ENCODE measurements at regions not wholly inside any gene's neighbourhood (a gene's known extent, or its start where the extent isn't known, plus 50 kb on each side); places are given as distances from the start of the nearest gene placed in this dataset.

DNA sequence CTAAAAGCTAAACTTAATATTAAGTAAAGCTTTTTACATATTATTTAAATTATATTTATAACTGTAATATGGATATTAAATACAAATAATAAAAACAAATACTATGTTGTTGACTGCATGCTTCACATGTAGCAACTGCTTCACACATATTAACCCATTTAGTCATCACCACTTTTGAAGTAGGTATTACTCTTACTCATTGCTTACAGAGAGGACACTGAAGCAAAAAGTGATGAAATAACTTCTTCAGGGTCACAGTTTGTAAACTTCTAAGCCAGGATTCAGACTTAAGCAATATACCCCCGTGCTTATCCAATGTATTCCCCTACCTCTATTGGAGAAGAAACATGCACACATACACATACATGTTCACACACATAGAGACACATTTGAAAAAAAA lies 166.6 kb downstream of the DKK2 start:
- CTCF ChIA-PET: no interaction called here
- no peaks in the 10 kb centered on the region for H3K9me3 ChIP-seq (ENCODE audit: control insufficient read depth, insufficient read depth, low read depth, low read length)
- no peaks in the 10 kb centered on the region for H3K4me1 ChIP-seq (ENCODE audit: control insufficient read depth, insufficient read depth, low read length)
- POLR2A ChIA-PET: no interaction called here
- H3K36me3 ChIP-seq (ENCODE audit: control insufficient read depth in 2 of 2, insufficient read depth in 1 of 2, low read length in 2 of 2): no peaks in the 10 kb centered on the region
- no peak overlapping the region for H3K4me3 ChIP-seq (ENCODE audit: low read depth, low read length)
- TF ChIP-seq HOXD13 (CRISPR knock-in tag; IDR thresholded peaks at IDR 0.05; ENCODE audit: borderline replicate concordance) (no peak), SP3 (tag by site-specific recombination; IDR thresholded peaks at IDR 0.05) (no peak), ZNF677 (tag by site-specific recombination; IDR thresholded peaks at IDR 0.05) (no peak), GLI4 (tag by site-specific recombination; IDR thresholded peaks at IDR 0.05) (no peak), ZNF529 (tag by site-specific recombination; IDR thresholded peaks at IDR 0.05; ENCODE audit: insufficient replicate concordance) (no peak), GFI1B (tag by site-specific recombination; IDR thresholded peaks at IDR 0.05) (no peak), ZNF341 (tag by site-specific recombination; IDR thresholded peaks at IDR 0.05; ENCODE audit: low read depth) (no peak), ZNF747 (tag by site-specific recombination; IDR thresholded peaks at IDR 0.05) (no peak), ZNF132 (tag by site-specific recombination; IDR thresholded peaks at IDR 0.05; ENCODE audit: borderline replicate concordance) (no peak), ZNF24 (tag by site-specific recombination; IDR thresholded peaks at IDR 0.05) (no peak), ZNF184 (tag by site-specific recombination; IDR thresholded peaks at IDR 0.05) (no peak)
- TF ChIP-seq, protein P1, sequence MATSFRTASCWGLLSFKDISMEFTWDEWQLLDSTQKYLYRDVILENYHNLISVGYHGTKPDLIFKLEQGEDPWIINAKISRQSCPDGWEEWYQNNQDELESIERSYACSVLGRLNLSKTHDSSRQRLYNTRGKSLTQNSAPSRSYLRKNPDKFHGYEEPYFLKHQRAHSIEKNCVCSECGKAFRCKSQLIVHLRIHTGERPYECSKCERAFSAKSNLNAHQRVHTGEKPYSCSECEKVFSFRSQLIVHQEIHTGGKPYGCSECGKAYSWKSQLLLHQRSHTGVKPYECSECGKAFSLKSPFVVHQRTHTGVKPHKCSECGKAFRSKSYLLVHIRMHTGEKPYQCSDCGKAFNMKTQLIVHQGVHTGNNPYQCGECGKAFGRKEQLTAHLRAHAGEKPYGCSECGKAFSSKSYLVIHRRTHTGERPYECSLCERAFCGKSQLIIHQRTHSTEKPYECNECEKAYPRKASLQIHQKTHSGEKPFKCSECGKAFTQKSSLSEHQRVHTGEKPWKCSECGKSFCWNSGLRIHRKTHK (tag by site-specific recombination; IDR thresholded peaks at IDR 0.05): no peak
- no peak overlapping the region for H3K27ac ChIP-seq (ENCODE audit: extremely low read depth, low read depth, low read length)

- TF ChIP-seq ZNF292 (tag by site-specific recombination; IDR thresholded peaks at IDR 0.05; ENCODE audit: borderline replicate concordance, low read depth): no peak
- TF ChIP-seq WT1 (tag by site-specific recombination; IDR thresholded peaks at IDR 0.05): no peak
- TF ChIP-seq, protein P2, sequence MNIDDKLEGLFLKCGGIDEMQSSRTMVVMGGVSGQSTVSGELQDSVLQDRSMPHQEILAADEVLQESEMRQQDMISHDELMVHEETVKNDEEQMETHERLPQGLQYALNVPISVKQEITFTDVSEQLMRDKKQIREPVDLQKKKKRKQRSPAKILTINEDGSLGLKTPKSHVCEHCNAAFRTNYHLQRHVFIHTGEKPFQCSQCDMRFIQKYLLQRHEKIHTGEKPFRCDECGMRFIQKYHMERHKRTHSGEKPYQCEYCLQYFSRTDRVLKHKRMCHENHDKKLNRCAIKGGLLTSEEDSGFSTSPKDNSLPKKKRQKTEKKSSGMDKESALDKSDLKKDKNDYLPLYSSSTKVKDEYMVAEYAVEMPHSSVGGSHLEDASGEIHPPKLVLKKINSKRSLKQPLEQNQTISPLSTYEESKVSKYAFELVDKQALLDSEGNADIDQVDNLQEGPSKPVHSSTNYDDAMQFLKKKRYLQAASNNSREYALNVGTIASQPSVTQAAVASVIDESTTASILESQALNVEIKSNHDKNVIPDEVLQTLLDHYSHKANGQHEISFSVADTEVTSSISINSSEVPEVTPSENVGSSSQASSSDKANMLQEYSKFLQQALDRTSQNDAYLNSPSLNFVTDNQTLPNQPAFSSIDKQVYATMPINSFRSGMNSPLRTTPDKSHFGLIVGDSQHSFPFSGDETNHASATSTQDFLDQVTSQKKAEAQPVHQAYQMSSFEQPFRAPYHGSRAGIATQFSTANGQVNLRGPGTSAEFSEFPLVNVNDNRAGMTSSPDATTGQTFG (tag by site-specific recombination; IDR thresholded peaks at IDR 0.05; ENCODE audit: borderline replicate concordance): no peak
- TF ChIP-seq ZFP41 (tag by site-specific recombination; IDR thresholded peaks at IDR 0.05; ENCODE audit: borderline replicate concordance): no peak
- TF ChIP-seq ZNF639 (tag by site-specific recombination; IDR thresholded peaks at IDR 0.05): no peak
- TF ChIP-seq, protein P3, sequence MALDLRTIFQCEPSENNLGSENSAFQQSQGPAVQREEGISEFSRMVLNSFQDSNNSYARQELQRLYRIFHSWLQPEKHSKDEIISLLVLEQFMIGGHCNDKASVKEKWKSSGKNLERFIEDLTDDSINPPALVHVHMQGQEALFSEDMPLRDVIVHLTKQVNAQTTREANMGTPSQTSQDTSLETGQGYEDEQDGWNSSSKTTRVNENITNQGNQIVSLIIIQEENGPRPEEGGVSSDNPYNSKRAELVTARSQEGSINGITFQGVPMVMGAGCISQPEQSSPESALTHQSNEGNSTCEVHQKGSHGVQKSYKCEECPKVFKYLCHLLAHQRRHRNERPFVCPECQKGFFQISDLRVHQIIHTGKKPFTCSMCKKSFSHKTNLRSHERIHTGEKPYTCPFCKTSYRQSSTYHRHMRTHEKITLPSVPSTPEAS (tag by site-specific recombination; IDR thresholded peaks at IDR 0.05): no peak
- no peak for TF ChIP-seq ZNF585B (tag by site-specific recombination; IDR thresholded peaks at IDR 0.05)
- no peak for TF ChIP-seq ZNF2 (tag by site-specific recombination; IDR thresholded peaks at IDR 0.05)
- TF ChIP-seq, protein P4, sequence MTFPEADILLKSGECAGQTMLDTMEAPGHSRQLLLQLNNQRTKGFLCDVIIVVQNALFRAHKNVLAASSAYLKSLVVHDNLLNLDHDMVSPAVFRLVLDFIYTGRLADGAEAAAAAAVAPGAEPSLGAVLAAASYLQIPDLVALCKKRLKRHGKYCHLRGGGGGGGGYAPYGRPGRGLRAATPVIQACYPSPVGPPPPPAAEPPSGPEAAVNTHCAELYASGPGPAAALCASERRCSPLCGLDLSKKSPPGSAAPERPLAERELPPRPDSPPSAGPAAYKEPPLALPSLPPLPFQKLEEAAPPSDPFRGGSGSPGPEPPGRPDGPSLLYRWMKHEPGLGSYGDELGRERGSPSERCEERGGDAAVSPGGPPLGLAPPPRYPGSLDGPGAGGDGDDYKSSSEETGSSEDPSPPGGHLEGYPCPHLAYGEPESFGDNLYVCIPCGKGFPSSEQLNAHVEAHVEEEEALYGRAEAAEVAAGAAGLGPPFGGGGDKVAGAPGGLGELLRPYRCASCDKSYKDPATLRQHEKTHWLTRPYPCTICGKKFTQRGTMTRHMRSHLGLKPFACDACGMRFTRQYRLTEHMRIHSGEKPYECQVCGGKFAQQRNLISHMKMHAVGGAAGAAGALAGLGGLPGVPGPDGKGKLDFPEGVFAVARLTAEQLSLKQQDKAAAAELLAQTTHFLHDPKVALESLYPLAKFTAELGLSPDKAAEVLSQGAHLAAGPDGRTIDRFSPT (tag by site-specific recombination; IDR thresholded peaks at IDR 0.05): no peak
- no peak for TF ChIP-seq OSR2 (tag by site-specific recombination; IDR thresholded peaks at IDR 0.05)
- no peak for TF ChIP-seq ZNF169 (tag by site-specific recombination; IDR thresholded peaks at IDR 0.05)
- ChIA-PET CTCF (interaction anchor here (0.5 to 1.1 kb wide), 2 partner anchors 9 to 781 kb away, joined by 3 read pairs; no protein-coding TSS in a partner anchor), POLR2A (no interaction called here)
- no peak overlapping the region for H3K4me3 ChIP-seq (ENCODE audit: low read depth, low read length)
- no peaks in the 10 kb centered on the region for H3K4me1 ChIP-seq (ENCODE audit: control insufficient read depth, insufficient read depth, low read length)
- no peaks in the 10 kb centered on the region for H3K36me3 ChIP-seq (ENCODE audit: control insufficient read depth in 2 of 2, insufficient read depth in 1 of 2, low read length in 2 of 2)
- no peaks in the 10 kb centered on the region for H3K9me3 ChIP-seq (ENCODE audit: control insufficient read depth, insufficient read depth, low read depth, low read length)
- H3K27ac ChIP-seq (ENCODE audit: extremely low read depth, low read depth, low read length): no peak overlapping the region
Observed at GRCh38 chr4:106868381-106869035, 167.6 kb downstream of the DKK2 start.
